Erythroblast (primary cell): ENCODE measurements at regions not wholly inside any gene's neighbourhood (a gene's known extent, or its start where the extent isn't known, plus 50 kb on each side); places are given as distances from the start of the nearest gene placed in this dataset.

ENCODE experiments used
- DNase-seq, 2 experiments: peaks; one replicate each; lab custom pipeline; 2025; lab: John Stamatoyannopoulos, UW
- GATA1 ChIP-seq: IDR thresholded peaks from 2 replicates; pipeline ENCODE4 v1.6.1; 2011; ENCODE audit warnings: low read depth, mild to moderate bottlenecking, control low read depth, low read length, moderate library complexity
- POLR2A ChIP-seq: IDR thresholded peaks from 2 replicates; pipeline ENCODE4 v1.6.1; 2011; ENCODE audit warnings: mild to moderate bottlenecking, low read length

DNA sequence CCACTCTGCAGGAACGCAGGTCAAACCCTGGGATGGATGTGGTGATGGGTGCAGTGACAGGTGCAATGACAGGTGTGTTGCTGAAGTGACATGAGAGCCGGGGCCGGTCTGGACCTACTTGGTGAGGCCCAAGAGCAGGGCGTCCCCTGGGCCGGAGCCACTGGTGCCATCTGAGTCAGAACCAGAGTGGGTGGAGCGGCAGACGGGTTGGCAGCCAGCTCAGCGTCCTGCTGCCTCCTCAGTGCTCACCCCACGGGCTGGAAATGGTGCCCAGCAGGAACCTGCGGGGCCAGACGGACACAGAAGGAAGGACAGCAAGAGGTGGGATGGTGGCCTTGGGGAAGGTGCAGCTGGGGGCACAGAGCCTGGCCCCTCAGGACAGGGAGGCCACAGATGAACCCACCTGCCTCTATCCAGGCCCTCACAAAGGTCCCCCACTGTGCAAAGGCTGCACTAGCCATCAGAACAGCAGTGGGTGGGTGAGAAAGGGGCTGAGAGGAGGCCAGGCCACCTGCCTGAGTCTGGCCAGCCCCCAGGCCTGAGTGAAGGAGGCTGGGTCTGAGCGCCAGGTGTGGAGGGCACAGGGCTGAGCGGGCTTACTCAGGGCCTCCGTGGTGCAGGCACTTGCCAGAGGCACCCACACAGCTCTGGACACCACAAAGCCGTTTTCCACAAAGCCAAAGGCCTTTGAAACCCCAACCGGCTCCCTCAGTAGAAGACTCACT is 129.0 kb upstream of the PPP2R2D start:
- TF ChIP-seq POLR2A (no peak), GATA1 (no peak)
- no peak for DNase-seq

DNA sequence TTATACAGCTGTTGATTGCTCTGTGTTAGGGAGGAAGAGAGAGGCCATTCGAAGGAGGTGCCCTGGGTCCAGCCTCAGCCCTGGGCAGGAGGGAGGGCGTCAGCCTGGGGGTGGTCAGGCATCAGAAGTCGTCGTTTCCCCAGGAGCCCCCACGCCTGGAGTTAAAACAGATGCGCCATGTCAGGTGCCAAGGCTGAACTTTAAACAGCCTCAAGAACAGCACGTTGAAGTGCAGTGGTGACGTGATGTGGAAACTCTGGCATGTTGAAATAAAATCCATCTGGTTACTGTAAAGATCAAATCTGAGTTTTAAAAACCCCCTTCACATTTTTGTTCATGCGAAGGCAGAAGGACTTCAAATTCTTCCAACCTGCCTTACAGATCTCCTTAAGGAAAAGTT is 128.4 kb upstream of the PPP2R2D start:
- TF ChIP-seq GATA1 (no peak), POLR2A (no peak)
- DNase-seq, result no peak

- DNase-seq, result no peak
- TF ChIP-seq POLR2A, result no peak
Measured at GRCh38 chr10:131773370-131774343, 127.2 kb upstream of the PPP2R2D start.

- DNase-seq, result no peak
- TF ChIP-seq GATA1, result no peak
- no peak for TF ChIP-seq POLR2A
Measured at GRCh38 chr10:131774681-131775085, 126.1 kb upstream of the PPP2R2D start.

- no peak for DNase-seq
- TF ChIP-seq GATA1 (no peak), POLR2A (no peak)
Measured at GRCh38 chr10:131775433-131775832, 125.4 kb upstream of the PPP2R2D start.

DNA sequence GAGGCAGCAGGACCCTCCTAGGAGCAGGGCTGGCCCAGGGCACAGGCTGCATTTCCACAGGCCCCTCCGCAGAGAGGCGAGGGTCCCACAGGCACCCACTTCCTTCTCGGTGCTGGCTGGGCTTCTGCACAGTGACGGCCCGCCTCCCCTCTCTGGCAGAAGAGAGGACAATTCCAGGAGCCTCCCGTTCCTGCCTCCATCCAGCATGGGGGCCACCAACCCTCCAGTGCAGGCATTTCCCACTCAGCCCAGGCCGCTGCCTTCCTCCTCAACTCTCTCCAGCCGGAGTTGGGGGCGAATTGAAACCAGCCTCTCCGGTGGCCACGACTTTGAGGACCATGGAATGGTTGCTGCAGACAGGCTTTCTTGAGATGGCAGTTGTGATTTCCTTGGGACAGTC is 125.0 kb upstream of the PPP2R2D start:
- DNase-seq, result no peak
- TF ChIP-seq POLR2A (no peak), GATA1 (no peak)

GRCh38 chr10:131776496-131776895 is 124.3 kb upstream of the PPP2R2D start:
- no peak for TF ChIP-seq POLR2A
- no peak for TF ChIP-seq GATA1
- no peak for DNase-seq

DNA sequence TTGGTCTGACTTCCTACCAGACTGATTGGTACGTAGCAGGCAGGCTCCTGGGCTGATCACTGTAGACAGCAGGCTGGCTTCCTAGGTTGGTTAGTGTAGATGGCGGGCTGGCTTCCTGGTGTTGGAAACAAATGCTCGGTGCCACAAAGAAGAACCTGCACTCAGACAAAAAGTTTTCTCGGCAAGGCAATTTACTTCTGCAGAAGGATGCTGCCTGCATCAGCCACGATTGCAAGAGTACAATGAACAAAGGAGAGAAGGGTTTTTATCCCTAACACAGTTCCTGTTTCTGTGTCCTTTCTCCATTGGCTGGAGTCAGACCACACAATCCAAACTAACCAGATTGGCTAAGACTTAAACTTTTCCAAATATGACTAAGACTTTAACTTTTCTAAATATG is 123.6 kb upstream of the PPP2R2D start:
- TF ChIP-seq POLR2A, result no peak
- TF ChIP-seq GATA1, result no peak
- DNase-seq, result no peak

- TF ChIP-seq POLR2A (no peak), GATA1 (no peak)
- no peak for DNase-seq
Measured at GRCh38 chr10:131777921-131778320, 122.9 kb upstream of the PPP2R2D start.

- TF ChIP-seq POLR2A (no peak), GATA1 (no peak)
Measured at GRCh38 chr10:131778385-131778784, 122.4 kb upstream of the PPP2R2D start.

DNA sequence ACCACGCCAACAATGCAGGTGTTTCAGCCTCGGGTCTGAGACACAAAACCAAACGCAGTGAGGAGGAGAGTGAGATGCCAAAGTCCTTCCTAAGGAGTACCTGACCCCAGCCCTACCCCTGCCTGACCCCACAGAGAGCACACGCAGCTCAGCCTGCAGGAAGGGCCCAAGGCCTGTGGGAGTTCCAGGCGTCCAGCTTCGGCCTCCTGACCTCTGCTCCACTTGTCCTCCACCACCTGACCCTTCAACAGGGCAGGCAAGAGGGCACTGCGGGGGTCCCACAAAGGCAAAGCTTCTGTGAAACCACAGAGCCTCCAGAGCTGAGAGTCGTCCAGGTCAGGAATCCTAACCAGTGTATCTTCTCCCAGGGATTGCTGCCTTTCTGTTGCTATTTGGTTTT is 122.0 kb upstream of the PPP2R2D start:
- DNase-seq, result no peak
- TF ChIP-seq POLR2A (no peak), GATA1 (no peak)

More at GRCh38 chr10:131778385-131778784, 122.4 kb upstream of the PPP2R2D start:
- DNase-seq, result no peak

DNA sequence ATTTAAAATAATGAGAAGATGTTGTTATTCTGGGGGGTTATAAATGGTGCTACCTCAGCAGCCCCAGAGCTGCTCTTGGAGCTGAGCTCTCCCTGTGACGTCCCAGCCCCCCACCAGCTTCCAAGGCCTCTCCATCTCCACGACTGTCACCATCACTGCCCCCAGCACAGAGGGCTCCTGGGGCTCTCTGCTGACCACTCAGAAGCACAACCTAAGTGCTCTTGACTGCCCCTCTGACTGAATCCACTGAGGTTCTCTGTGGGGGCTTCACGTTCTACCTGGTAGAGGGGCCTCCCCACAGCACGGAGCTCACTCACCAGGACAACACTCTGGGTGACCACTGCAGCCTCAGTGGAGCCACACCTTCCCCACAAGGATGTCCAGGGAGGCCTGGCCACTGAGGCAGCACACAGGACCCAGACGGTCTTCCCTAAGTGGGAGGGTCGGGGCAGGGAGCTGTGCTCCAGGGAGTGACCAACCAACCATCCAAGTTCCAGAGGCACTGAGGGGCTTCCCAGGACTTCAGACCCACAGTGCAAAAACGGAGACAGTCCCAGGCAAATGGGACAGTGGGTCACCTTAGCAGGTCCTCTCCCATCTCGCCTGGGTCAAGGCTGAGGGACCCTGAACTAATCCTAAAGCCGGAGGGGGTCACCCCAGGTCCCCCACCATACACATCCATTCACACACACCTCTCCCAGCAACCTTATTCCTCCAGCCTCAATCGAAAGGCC is 121.0 kb upstream of the PPP2R2D start:
- no peak for TF ChIP-seq GATA1
- TF ChIP-seq POLR2A, result no peak
- DNase-seq, result no peak

DNA sequence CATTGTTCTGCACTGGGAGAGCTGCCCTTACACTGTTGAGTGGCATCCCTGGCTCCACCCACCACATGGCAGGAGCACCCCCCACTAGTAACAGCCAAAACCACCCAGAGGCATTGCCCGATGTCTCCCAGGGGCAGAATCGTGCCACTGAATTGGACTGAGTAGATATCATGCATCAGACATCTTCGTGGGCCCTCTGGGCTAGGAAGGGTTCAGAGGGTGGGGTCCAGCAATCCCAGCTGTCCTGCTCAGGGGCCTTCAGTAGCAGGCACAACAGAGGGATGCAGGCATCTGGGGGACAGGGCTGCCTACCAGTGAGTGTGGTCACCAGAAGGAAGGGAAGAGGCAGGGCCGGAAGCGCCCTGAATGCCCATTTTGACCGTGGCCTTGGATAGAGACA is 119.7 kb upstream of the PPP2R2D start:
- no peak for DNase-seq
- TF ChIP-seq GATA1 (no peak), POLR2A (no peak)

DNA sequence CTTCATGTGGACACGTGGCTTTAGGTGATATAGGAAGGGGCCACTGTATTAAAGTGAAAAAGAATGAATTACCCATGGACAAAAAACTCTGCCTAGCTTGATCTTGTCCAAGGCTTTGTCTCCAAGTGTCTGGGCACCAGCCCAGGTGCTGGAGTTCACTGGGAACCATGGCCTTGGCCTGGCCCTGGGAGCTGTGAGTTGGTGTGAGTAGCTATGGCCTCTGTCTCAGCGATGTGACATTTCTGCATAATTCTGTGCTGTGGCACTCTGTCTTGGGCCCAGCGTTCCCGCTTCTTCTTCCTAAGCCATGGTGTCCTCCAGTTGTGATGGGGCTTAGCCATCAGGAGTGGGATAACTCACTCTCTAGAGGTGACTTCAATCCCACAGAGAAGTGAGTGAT is 119.0 kb upstream of the PPP2R2D start:
- TF ChIP-seq GATA1, result no peak
- no peak for TF ChIP-seq POLR2A
- DNase-seq, result no peak
